Activated CD8-positive, alpha-beta memory T cell treated with anti-CD3 and anti-CD28 coated beads for 48 hours (primary cell): ENCODE measurements at regions not wholly inside any gene's neighbourhood (a gene's known extent, or its start where the extent isn't known, plus 50 kb on each side); places are given as distances from the start of the nearest gene placed in this dataset.
"Not testable (repeated sequence)": the region's sequence is repeated elsewhere in the genome, so short reads cannot be mapped to it uniquely, and the experiment has no call there.

Source experiments
- DNase-seq, 3 experiments: peaks; one replicate each; pipeline ENCODE4 v3.0.0-alpha.2; 2020; ENCODE audit warnings: low read depth in 2 of 3, low spot score in 2 of 3

GRCh38 chr10:130711072-130711471 lies 574.9 kb downstream of the GLRX3 start:
- no peak for DNase-seq

GRCh38 chr10:130713135-130713534 lies 576.9 kb downstream of the GLRX3 start:
- no peak for DNase-seq

GRCh38 chr10:130713731-130714130 lies 577.5 kb downstream of the GLRX3 start:
- DNase-seq, result no peak

- DNase-seq, result no peak
These were observed 578.7 kb downstream of the GLRX3 start for GRCh38 chr10:130714742-130715467.

- DNase-seq, result no peak
These were observed 579.8 kb downstream of the GLRX3 start for GRCh38 chr10:130715686-130716670.

- no peak for DNase-seq
These were observed 580.9 kb downstream of the GLRX3 start for GRCh38 chr10:130717083-130717482.

GRCh38 chr10:130718744-130719447 lies 582.7 kb downstream of the GLRX3 start:
- DNase-seq, result not testable (repeated sequence)

GRCh38 chr10:130719448-130719752 lies 583.2 kb downstream of the GLRX3 start:
- DNase-seq, result no peak

- DNase-seq, result no peak
These were observed 584.0 kb downstream of the GLRX3 start for GRCh38 chr10:130720235-130720634.

GRCh38 chr10:130721971-130722370 lies 585.8 kb downstream of the GLRX3 start:
- no peak for DNase-seq

GRCh38 chr10:130723704-130724103 lies 587.5 kb downstream of the GLRX3 start:
- DNase-seq, result no peak

GRCh38 chr10:130725474-130725970 lies 586.0 kb downstream of the TCERG1L start:
- DNase-seq, result no peak

- DNase-seq, result no peak
These were observed 584.4 kb downstream of the TCERG1L start for GRCh38 chr10:130726996-130727725.

GRCh38 chr10:130727766-130728490 lies 583.6 kb downstream of the TCERG1L start:
- DNase-seq, result no peak

- DNase-seq, result no peak
These were observed 582.8 kb downstream of the TCERG1L start for GRCh38 chr10:130728531-130729215.

- no peak for DNase-seq
These were observed 581.6 kb downstream of the TCERG1L start for GRCh38 chr10:130729876-130730275.

- DNase-seq, result no peak
These were observed 574.3 kb downstream of the TCERG1L start for GRCh38 chr10:130737186-130737585.

- DNase-seq, result no peak
These were observed 573.9 kb downstream of the TCERG1L start for GRCh38 chr10:130737621-130738020.

- DNase-seq, result no peak
These were observed 572.3 kb downstream of the TCERG1L start for GRCh38 chr10:130739016-130739756.
